ENCODE measurements at regions not wholly inside any gene's neighbourhood (a gene's known extent, or its start where the extent isn't known, plus 50 kb on each side); places are given as distances from the start of the nearest gene placed in this dataset.

- Mint-ChIP-seq H3K36me3 (ENCODE audit: insufficient read depth, unreplicated experiment) (peaks cover 25% of the 10 kb centered on the region), H3K27me3 (ENCODE audit: unreplicated experiment) (no peaks in the 10 kb centered on the region), H3K9me3 (ENCODE audit: low read depth, unreplicated experiment) (peaks cover 9% of the 10 kb centered on the region), H3K4me3 (ENCODE audit: low read depth, unreplicated experiment) (peak overlapping the region; percentile 65), H3K4me1 (ENCODE audit: low read depth, unreplicated experiment) (peaks cover 75% of the 10 kb centered on the region), H3K27ac (ENCODE audit: unreplicated experiment) (peak overlapping the region; percentile 95)
- BruUV-seq (replicated peaks) = no TSS peak
- CTCF ChIA-PET = interaction anchor here (1.1 to 1.7 kb wide), 3 partner anchors 77 to 535 kb away, joined by 3 to 7 read pairs (median 3); no protein-coding TSS in a partner anchor
- no peak for TF ChIP-seq CTCF (IDR thresholded peaks at IDR 0.05; ENCODE audit: unreplicated experiment)
- intact Hi-C loops (cut with micrococcal nuclease; ENCODE audit: unreplicated experiment) = loop anchor here (1.0 to 2.0 kb wide), 4 partner anchors 30 to 459 kb away; no protein-coding TSS in a partner anchor
- DNase-seq = no peak
Measured at GRCh38 chr7:155921804-155922066, 109.5 kb upstream of the SHH start.

- peak overlapping the region; percentile 95 for H3K27ac Mint-ChIP-seq (ENCODE audit: unreplicated experiment)
- no TSS peak for BruUV-seq (replicated peaks)
- no peaks in the 10 kb centered on the region for H3K27me3 Mint-ChIP-seq (ENCODE audit: unreplicated experiment)
- H3K4me3 Mint-ChIP-seq (ENCODE audit: low read depth, unreplicated experiment) = peak overlapping the region; percentile 65
- intact Hi-C loops (cut with micrococcal nuclease; ENCODE audit: unreplicated experiment) = no loop called here
- CTCF ChIA-PET = interaction anchor here (1.1 to 1.7 kb wide), 3 partner anchors 77 to 536 kb away, joined by 3 to 7 read pairs (median 3); no protein-coding TSS in a partner anchor
- H3K4me1 Mint-ChIP-seq (ENCODE audit: low read depth, unreplicated experiment) = peaks cover 75% of the 10 kb centered on the region
- no peak for TF ChIP-seq CTCF (IDR thresholded peaks at IDR 0.05; ENCODE audit: unreplicated experiment)
- peaks cover 6% of the 10 kb centered on the region for H3K9me3 Mint-ChIP-seq (ENCODE audit: low read depth, unreplicated experiment)
- no peak for DNase-seq
- peaks cover 25% of the 10 kb centered on the region for H3K36me3 Mint-ChIP-seq (ENCODE audit: insufficient read depth, unreplicated experiment)
Measured at GRCh38 chr7:155921086-155921803, 109.0 kb upstream of the SHH start.

- intact Hi-C loops (cut with micrococcal nuclease; ENCODE audit: unreplicated experiment) = no loop called here
Measured at GRCh38 chr7:155920068-155920461, 107.8 kb upstream of the SHH start.

GRCh38 chr7:155919391-155920067 is 107.3 kb upstream of the SHH start:
- Mint-ChIP-seq H3K36me3 (ENCODE audit: insufficient read depth, unreplicated experiment) (peaks cover 25% of the 10 kb centered on the region), H3K27me3 (ENCODE audit: unreplicated experiment) (no peaks in the 10 kb centered on the region), H3K9me3 (ENCODE audit: low read depth, unreplicated experiment) (peaks cover 6% of the 10 kb centered on the region), H3K4me3 (ENCODE audit: low read depth, unreplicated experiment) (peak overlapping the region; percentile 33), H3K27ac (ENCODE audit: unreplicated experiment) (peak overlapping the region; percentile 92), H3K4me1 (ENCODE audit: low read depth, unreplicated experiment) (peaks cover 63% of the 10 kb centered on the region)
- intact Hi-C loops (cut with micrococcal nuclease; ENCODE audit: unreplicated experiment) = no loop called here
- no peak for TF ChIP-seq CTCF (IDR thresholded peaks at IDR 0.05; ENCODE audit: unreplicated experiment)
- no TSS peak for BruUV-seq (replicated peaks)
- DNase-seq = peak; percentile 27
- CTCF ChIA-PET = interaction anchor here (0.6 kb wide), 2 partner anchors 18 to 34 kb away, joined by 3 read pairs; no protein-coding TSS in a partner anchor

More at GRCh38 chr7:155920068-155920461, 107.8 kb upstream of the SHH start:
- peak overlapping the region; percentile 34 for H3K27ac Mint-ChIP-seq (ENCODE audit: unreplicated experiment)
- BruUV-seq (replicated peaks) = no TSS peak
- peaks cover 25% of the 10 kb centered on the region for H3K36me3 Mint-ChIP-seq (ENCODE audit: insufficient read depth, unreplicated experiment)
- H3K27me3 Mint-ChIP-seq (ENCODE audit: unreplicated experiment) = no peaks in the 10 kb centered on the region
- no peak for DNase-seq
- no peak for TF ChIP-seq CTCF (IDR thresholded peaks at IDR 0.05; ENCODE audit: unreplicated experiment)
- H3K4me1 Mint-ChIP-seq (ENCODE audit: low read depth, unreplicated experiment) = peaks cover 67% of the 10 kb centered on the region
- CTCF ChIA-PET = interaction anchor here (0.7 kb wide), 1 partner anchor 78 kb away, joined by 5 read pairs; no protein-coding TSS in a partner anchor
- no peak overlapping the region for H3K4me3 Mint-ChIP-seq (ENCODE audit: low read depth, unreplicated experiment)
- H3K9me3 Mint-ChIP-seq (ENCODE audit: low read depth, unreplicated experiment) = peaks cover 6% of the 10 kb centered on the region
